ENCODE measurements at regions not wholly inside any gene's neighbourhood (a gene's known extent, or its start where the extent isn't known, plus 50 kb on each side); places are given as distances from the start of the nearest gene placed in this dataset.

DNA sequence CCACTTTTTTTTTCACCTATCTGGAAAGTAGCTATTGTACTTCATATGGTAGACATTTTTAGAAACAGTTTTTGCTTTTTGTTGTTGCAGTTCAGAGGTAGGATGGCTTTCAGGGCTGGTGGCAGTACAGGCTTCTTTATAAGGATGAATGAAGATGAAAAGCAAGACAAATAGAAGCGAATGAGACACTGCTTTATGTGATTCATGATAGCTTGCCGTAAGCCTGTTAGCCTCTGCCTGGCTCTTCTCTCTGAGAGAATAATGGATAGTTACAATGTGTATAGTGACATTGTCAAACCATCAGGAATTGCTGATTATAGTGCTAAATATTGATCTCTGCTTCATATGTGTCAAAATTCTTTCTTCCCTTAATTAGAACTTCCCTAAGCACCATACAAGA lies 173.7 kb downstream of the NR4A2 start:
- no peak for TF ChIP-seq ZFX (IDR thresholded peaks at IDR 0.05)
- no peak for TF ChIP-seq CTCF (conservative IDR thresholded peaks at IDR 0.05)

Data from C4-2B (cell line).